AG04449 (cell line): ENCODE measurements at regions not wholly inside any gene's neighbourhood (a gene's known extent, or its start where the extent isn't known, plus 50 kb on each side); places are given as distances from the start of the nearest gene placed in this dataset.

Experiments
- CTCF ChIA-PET: fragments of 350-600 bp; formaldehyde crosslinking; extraction: SDS; loops from one replicate; lab custom pipeline; 2021; ENCODE audit warnings: antibody characterized with exemption; lab: Yijun Ruan, JAX
- POLR2A ChIA-PET: fragments of 400-600, 350-600 bp; formaldehyde crosslinking; extraction: SDS; loops from one replicate; lab custom pipeline; 2020; ENCODE audit warnings: antibody characterized with exemption, inconsistent platforms; lab: Yijun Ruan, JAX
- DNase-seq: peaks from one replicate; pipeline ENCODE4 v3.0.0-alpha.2; 2010; ENCODE audit warnings: low read depth, low spot score
- H3K4me3 ChIP-seq: 2 replicates; pipeline ENCODE4 v1.5.1; 2011; ENCODE audit warnings: low read depth, mild to moderate bottlenecking, control low read depth, low read length
- TF ChIP-seq, protein P1 (sequence below): IDR thresholded peaks from one replicate; pipeline ENCODE4 v1.5.1; 2011; ENCODE audit warnings: mild to moderate bottlenecking, moderate library complexity, low read length, control low read depth, inconsistent platforms; ENCODE audit not compliant: insufficient read depth; ENCODE audit errors: missing control alignments

DNA sequence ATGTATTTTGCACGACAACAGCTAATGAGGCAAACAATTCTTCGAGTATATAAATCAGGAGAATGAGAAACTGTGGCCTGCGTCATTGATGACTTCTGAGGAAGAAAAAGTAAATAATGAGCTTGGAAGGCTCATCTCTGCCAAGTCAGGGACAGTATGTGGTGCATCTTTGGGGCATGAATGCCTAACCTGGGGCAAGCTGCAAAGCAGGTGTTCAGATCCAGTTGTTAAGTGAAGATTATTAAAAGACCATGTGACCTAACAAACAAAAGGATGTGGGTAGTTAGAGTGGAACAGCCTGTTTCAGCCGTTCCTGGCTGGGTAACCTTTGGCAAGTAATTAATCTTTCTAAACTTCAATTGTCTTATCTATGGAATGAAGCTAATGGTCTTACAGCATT lies 93.0 kb downstream of the LYZL2 start:
- CTCF ChIA-PET = interaction anchor here (0.8 to 4.1 kb wide), 25 partner anchors 8 to 144 kb away, joined by 3 to 33 read pairs (median 4); no protein-coding TSS in a partner anchor
- DNase-seq = no peak
- H3K4me3 ChIP-seq = no peak overlapping the region
- POLR2A ChIA-PET = no interaction called here
- TF ChIP-seq, protein P1, sequence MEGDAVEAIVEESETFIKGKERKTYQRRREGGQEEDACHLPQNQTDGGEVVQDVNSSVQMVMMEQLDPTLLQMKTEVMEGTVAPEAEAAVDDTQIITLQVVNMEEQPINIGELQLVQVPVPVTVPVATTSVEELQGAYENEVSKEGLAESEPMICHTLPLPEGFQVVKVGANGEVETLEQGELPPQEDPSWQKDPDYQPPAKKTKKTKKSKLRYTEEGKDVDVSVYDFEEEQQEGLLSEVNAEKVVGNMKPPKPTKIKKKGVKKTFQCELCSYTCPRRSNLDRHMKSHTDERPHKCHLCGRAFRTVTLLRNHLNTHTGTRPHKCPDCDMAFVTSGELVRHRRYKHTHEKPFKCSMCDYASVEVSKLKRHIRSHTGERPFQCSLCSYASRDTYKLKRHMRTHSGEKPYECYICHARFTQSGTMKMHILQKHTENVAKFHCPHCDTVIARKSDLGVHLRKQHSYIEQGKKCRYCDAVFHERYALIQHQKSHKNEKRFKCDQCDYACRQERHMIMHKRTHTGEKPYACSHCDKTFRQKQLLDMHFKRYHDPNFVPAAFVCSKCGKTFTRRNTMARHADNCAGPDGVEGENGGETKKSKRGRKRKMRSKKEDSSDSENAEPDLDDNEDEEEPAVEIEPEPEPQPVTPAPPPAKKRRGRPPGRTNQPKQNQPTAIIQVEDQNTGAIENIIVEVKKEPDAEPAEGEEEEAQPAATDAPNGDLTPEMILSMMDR = no peak

GRCh38 chr10:30535677-30536076 lies 93.9 kb downstream of the LYZL2 start:
- H3K4me3 ChIP-seq = no peak overlapping the region
- TF ChIP-seq, protein P1 = no peak
- POLR2A ChIA-PET = no interaction called here
- no peak for DNase-seq
- CTCF ChIA-PET = interaction anchor here (0.8 to 4.1 kb wide), 17 partner anchors 7 to 151 kb away, joined by 3 to 33 read pairs (median 8); no protein-coding TSS in a partner anchor

- DNase-seq = no peak
- H3K4me3 ChIP-seq = no peak overlapping the region
- TF ChIP-seq, protein P1 = peak; percentile 79
- ChIA-PET POLR2A (no interaction called here), CTCF (interaction anchor here (0.7 to 5.4 kb wide), 25 partner anchors 11 to 173 kb away, joined by 3 to 68 read pairs (median 4); no protein-coding TSS in a partner anchor)
Observed at GRCh38 chr10:30534465-30535144, 94.9 kb downstream of the LYZL2 start.

- ChIA-PET POLR2A (interaction anchor here (0.7 kb wide), 1 partner anchor 7 kb away, joined by 3 read pairs; no protein-coding TSS in a partner anchor), CTCF (interaction anchor here (1.2 to 5.4 kb wide), 9 partner anchors 11 to 139 kb away, joined by 3 to 68 read pairs (median 10); no protein-coding TSS in a partner anchor)
- no peak overlapping the region for H3K4me3 ChIP-seq
- DNase-seq = no peak
- TF ChIP-seq, protein P1 = no peak
Observed at GRCh38 chr10:30531751-30532530, 97.6 kb downstream of the LYZL2 start.

- ChIA-PET CTCF (interaction anchor here (0.6 to 5.4 kb wide), 6 partner anchors 8 to 141 kb away, joined by 3 to 68 read pairs (median 6); no protein-coding TSS in a partner anchor), POLR2A (no interaction called here)
- DNase-seq = no peak
- H3K4me3 ChIP-seq = no peak overlapping the region
- TF ChIP-seq, protein P1 = no peak
Observed at GRCh38 chr10:30529373-30529998, 95.5 kb downstream of the MAP3K8 start.

DNA sequence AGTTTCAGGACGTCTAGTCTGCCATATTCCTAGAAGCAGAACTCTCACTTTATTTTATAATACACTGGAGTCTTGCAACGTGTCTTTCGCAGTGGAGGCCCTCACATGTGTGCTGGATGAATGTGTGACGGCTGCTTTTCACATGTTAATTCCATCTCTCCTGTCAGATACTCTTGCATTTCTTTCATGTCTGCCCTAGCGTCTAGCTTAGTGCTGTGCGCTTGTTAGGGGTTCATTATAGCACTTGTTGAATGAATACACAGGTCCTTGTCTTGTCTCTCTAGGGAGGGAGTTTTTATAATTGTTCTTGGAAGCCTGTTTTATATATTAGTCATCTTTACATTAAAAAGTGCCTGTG lies 94.4 kb downstream of the MAP3K8 start:
- CTCF ChIA-PET = interaction anchor here (0.7 to 1.8 kb wide), 4 partner anchors 9 to 112 kb away, joined by 3 to 9 read pairs (median 3); no protein-coding TSS in a partner anchor
- no peak overlapping the region for H3K4me3 ChIP-seq
- no peak for DNase-seq
- POLR2A ChIA-PET = no interaction called here
- TF ChIP-seq, protein P1 = no peak
